Esophagus muscularis mucosa (tissue), 3 donors: ENCODE measurements at regions not wholly inside any gene's neighbourhood (a gene's known extent, or its start where the extent isn't known, plus 50 kb on each side); places are given as distances from the start of the nearest gene placed in this dataset.

Source experiments
- POLR2A ChIP-seq: fragments of 450-650 bp; IDR thresholded peaks from one replicate; pipeline ENCODE4 v1.6.1; 2017; ENCODE audit warnings: antibody characterized with exemption, moderate library complexity, mild to moderate bottlenecking, low read depth
- POLR2AphosphoS5 ChIP-seq, 2 donors: sonication (generic); formaldehyde crosslinking; IDR thresholded peaks; one replicate each; pipeline ENCODE4 v1.6.1; 2017; ENCODE audit warnings: antibody characterized with exemption in 2 of 2
- TF ChIP-seq, protein P1 (sequence below), 3 experiments: fragments of 200-600 bp in 2 of 3; fragments of 450-650 bp in 1 of 3; sonication (generic) in 2 of 3; IDR thresholded peaks; one replicate each; pipeline ENCODE4 v1.5.1; 2017 to 2019; ENCODE audit warnings: antibody characterized with exemption in 3 of 3, mild to moderate bottlenecking in 2 of 3, moderate library complexity in 1 of 3

DNA sequence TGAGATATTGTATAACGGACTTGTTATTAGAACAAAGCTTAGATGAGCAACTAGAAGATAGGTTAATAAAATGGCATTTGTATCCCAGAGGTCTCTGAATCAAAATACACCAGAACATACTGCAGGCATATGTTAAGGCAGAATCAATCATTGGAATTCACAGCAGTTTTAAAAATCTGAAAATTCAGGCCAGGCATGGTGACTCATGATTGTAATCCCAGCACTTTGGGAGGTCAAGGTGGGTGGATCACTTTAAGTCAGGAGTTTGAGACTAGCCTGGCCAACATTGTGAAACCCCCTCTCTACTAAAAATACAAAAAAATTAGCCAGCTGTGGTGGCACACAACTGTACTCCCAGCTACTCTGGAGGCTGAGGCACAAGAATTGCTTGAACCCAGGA is 405.2 kb downstream of the ZEB2 start:
- TF ChIP-seq POLR2A (no peak), POLR2AphosphoS5 (IDR thresholded peaks at IDR 0.05) (no peak)
- TF ChIP-seq, protein P1, sequence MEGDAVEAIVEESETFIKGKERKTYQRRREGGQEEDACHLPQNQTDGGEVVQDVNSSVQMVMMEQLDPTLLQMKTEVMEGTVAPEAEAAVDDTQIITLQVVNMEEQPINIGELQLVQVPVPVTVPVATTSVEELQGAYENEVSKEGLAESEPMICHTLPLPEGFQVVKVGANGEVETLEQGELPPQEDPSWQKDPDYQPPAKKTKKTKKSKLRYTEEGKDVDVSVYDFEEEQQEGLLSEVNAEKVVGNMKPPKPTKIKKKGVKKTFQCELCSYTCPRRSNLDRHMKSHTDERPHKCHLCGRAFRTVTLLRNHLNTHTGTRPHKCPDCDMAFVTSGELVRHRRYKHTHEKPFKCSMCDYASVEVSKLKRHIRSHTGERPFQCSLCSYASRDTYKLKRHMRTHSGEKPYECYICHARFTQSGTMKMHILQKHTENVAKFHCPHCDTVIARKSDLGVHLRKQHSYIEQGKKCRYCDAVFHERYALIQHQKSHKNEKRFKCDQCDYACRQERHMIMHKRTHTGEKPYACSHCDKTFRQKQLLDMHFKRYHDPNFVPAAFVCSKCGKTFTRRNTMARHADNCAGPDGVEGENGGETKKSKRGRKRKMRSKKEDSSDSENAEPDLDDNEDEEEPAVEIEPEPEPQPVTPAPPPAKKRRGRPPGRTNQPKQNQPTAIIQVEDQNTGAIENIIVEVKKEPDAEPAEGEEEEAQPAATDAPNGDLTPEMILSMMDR (IDR thresholded peaks at IDR 0.05), result no peak
